NCI-H774 (cell line): ENCODE measurements at regions not wholly inside any gene's neighbourhood (a gene's known extent, or its start where the extent isn't known, plus 50 kb on each side); places are given as distances from the start of the nearest gene placed in this dataset.

ENCODE experiments used
- DNase-seq: peaks from one replicate; lab custom pipeline; 2025; lab: John Stamatoyannopoulos, UW

DNA sequence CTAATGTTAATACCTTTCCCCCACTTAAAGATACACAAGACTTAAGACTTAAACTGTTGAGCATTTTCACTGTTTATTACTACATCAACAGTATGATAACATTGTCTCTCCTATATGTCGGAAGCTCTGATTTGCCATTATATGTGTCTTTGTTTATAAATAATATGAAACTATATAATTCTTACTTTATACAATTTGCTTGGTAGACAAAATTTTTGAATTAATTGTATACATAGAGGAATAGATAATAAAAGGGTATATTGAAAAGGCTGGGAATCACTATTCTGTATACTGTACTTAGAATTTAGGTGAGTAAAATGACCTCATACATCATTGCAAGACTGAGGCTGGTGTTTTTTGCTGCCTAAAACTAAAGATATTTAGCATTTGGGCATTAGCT, 82.1 kb upstream of the HDAC9 start:
- DNase-seq = no peak

DNA sequence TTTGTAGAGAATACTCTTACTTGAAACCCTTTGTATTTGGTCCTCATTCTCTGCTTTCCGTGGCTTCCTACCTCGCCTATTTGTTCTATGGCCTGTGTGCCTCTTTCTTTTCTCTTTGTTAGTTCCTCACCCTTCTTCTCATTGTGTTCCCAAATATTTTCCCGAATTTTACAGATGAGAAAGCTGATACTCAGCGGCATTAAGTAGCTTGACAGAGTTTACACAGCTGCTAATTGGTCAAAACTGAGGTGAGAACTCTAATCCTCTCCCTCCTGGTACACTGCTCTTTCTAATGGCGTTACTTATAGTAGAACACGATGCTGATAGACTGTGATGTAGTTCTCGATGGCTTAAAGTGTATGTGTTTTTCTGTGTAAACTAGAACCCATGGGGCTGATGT, 80.7 kb upstream of the HDAC9 start:
- no peak for DNase-seq

DNA sequence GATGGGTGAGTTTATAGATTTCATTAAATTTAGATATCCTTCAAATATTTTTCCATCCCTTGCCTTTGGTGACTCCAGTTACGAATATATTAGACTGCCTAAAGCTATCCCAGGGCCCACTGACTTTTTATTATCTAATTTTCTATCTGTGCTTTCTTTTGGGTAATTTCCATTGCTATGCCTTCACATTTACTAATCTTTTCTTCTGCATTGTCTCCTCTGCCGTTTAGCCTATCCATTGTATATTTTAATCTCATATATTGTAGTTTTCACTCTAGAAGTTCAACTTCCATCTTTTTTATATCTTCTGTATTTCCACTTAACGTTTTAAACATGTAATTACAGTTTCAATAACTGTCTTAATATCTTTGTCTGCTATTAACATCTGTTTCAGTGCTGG, 78.6 kb upstream of the HDAC9 start:
- DNase-seq = no peak

DNA sequence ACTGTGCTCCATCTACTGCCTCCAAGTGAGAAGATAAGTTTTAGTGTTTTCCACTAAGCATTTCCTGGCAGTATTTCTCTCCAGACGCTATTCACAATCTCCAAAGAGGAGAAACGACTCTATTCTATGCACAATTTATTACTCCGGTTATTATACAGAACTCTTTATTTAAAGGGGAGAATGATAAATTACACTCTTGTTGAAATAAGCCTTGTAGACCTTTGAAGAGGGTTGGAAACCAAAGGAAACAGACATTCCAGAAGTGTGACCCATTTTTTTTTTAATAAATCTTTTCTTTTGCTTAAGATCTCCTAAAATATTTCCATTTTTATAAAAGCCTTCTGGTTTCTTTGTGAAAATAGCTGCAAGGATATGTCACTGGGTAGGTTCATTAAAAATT, 76.1 kb upstream of the HDAC9 start:
- DNase-seq = no peak

DNA sequence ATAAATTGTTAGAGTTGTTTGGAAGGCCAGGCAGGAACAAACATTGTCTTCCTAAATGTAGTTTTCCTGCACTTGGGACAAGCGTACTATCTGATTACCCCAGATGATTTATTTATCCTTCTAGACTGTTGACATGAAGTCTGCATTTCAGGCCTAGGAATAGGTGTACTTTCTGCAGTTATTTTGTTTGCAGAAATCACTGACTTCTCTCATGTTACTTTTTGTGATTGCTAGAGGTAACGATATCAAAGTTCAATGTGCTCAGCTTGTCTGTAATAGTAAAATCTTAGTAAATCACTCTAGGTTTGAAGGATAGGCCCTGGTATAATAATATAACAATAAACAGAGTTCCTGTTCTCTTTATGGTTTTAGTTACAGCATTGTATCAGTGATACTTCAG, 75.4 kb upstream of the HDAC9 start:
- no peak for DNase-seq

DNA sequence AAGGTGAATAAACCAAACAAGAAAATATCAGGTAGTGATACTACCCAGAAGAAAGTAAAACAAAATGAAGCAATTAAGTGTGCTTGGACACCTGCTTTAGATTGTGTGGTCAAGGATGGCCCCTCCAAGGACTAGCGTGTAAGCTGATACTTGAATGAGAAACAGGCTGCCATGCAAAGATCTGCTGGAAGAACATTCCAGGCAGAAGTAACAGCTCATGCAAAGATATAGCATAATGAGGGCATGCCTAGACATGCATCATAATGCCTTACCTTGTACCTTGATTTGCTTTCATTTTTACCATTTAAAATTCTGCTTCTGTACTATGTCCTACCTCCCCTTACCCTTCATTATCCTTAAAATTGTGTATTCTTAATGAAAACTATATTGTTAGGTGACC, 74.8 kb upstream of the HDAC9 start:
- no peak for DNase-seq

DNA sequence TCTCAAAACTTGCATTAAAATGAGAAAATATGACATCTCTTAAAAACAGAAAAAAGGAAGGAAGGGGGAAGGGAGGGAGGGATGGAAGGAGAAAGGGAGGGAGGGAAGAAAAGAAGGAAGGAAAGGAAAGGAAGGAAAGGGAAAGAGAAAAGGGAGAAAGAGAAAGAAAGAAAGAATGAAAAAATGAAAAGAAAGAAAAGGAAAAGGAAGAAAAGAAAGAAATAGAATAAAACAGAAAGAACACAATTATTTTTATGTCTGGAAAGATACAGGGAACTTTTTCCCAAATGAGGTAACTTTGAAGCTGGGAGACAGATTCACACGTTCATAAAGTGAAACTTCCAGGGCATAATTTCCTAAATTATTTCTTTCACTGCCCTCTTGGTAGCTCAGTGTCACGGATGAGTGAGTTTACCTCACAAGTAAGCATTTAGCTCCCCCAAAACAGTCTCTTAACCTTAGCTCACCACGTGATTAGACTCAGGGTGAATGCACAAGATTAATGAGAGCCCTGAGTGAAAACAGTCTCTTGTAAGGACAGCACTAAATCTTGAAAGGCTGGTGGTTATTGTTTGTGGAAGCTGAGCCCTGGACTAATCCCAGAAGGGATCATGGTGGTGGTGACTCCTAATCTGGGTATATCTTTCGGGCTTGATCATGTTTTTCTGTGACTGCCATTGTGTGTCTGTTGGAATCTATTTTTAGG, 74.1 kb upstream of the HDAC9 start:
- no peak for DNase-seq

DNA sequence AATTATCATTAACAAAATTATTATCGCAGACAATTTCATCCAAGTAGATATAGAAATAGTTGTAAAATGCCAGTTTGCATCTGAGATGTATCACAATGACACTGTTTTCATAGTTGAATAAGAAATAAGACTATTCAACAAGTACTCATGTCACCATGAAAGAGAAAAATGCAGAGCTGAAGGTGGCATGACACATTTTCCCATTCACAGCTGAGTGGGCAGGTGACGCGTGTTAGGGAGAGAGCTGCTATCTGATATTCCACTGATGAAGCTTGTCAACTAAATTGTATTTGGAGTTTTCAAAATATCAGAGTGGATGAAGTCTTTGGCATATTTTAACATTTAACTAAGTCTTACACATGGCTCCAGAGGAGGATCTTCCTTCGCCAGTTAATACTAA, 70.3 kb upstream of the HDAC9 start:
- no peak for DNase-seq

DNA sequence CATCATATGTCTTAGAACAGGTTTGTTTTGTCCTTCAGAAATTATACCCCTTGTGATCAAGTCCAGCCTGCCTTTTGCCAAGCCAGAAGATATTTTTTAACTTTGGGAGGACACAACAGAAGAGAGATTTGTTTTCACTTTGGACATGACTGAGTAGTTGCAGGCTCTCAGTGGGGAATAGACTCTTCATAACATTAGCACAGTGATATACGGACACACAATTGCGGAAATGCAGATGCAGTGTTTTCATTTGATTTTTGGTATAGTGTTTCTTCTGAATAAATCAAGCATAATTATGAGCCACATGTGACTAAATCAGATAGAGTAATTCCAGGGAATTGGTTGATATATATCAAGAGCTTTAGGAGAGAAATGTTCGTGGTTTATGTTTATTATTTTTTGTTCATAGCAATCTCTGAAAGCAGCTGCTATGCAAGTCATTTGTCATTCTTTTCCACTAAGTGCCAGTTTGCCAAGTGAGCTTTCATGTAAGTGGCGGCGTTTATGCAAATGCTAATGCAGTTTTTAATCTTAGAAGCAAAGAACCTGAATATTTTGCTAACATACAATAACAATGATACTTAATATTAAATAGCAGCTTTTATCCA, 69.6 kb upstream of the HDAC9 start:
- no peak for DNase-seq

DNA sequence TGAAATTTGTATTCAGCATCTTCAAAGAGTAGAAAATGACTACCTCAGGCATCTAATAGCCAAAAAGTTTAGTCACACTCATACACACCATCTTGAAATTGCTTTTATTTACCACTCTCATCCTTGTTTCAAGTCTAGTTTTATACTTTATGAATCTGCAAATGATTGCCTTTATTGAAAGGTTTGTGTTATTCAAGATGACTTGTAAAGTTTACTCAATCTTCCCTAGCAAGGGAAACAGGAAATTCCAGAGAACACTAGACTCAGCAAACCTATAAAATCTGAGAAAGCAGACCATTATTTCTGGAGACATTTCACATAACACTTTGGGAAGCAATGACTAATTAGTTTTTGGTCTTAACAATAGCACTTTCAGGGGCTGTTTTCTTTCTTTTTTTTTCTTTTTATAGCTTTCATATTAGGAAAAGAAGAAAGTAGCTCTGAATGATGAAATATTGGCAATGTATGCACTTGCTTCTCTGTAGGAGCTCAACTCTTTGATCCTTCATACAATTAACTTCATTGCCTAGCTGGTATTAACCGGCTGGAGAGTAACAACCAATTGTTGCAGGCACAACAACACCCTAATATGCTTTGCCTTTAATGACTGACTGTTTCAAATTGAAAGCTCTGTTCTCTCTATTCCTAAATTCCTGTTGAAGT, 68.9 kb upstream of the HDAC9 start:
- no peak for DNase-seq

DNA sequence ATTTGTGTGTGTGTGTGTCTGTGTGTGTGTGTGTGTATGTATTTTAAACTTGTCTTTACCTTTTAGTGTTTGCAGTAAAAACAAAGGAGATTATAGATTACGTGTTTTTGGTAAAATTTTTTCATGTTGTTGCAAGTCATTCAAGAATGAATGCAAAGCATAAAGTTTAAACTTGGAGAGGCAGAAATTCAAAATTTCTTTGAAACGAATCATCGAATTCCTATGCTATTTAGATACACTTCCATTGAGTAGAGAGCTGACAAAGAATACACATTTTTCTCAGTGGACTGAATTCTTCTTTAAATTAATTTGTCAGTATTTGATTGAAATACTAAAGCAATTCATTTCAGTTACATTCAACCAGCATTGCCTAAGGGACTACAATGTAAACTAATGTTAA, 66.0 kb upstream of the HDAC9 start:
- no peak for DNase-seq

DNA sequence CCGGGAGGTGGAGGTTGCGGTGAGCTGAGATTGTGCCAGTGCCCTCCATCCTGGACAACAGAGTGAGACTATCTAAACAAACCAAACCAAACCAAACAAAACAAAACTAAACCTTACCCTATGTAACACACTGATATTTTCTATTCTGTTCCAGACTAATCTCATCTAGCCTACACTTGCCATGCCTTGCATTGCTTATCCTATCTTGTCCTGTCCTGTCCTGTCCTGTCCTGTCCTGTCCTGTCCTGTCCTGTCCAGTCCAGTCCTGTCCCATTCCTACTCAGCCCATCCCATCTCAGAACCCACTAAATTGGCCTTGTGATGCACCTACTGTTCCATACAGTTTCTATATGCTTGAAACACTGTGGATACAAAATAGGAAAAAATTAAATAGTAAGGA, 64.7 kb upstream of the HDAC9 start:
- DNase-seq = no peak

DNA sequence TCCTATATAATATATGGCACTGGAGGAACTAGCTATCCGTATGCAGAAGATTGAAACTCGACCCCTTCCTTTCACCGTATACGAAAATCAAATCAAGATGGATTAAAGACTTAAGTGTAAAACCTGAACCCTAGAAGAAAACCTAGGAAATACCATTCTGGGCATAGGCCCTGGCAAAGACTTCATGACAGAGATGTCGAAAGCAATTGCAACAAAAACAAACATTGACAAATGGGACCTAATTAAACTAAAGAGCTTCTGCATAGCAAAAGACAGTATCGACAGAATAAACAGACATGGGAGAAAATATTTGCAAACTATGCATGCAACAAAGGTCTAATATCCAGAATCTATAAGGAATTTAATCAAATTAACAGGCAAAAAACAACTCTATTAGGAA, 61.4 kb upstream of the HDAC9 start:
- no peak for DNase-seq

DNA sequence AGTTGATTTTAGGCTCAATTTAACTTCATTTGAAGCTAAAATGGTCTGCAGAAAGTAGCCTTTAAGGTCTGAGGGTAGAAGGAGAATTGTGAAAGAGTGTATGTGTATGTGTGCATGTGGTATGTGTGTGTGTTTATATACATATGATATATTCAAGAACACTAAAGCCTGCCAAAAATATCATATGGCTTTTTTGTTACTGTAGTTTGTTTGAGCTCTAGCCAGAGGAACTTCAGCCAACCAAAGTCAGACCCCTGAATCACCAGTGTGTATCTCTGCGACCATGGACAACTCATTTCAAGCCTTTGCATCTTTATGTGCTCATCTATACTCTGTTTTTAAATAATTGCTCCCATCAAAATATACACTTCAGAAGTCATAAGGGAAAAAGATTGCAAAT, 58.4 kb upstream of the HDAC9 start:
- no peak for DNase-seq

DNA sequence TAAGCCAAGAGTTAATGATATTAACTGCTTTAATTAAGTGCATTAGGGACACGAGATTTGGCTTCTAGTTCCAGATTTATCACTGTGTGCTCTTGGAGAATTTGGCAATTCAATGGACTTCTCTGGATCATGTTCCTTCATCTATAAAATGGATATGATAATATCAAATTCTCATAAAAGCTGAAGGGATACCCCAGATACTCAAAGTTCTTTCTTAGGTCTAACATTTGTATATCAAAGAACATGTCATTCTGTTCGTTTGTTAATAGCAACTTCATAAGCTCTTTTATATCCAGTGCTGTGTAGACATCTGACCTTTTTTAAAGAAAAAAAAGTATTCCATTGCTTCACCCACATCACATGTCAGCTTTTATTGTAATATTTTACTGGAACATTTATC, 54.6 kb upstream of the HDAC9 start:
- no peak for DNase-seq

DNA sequence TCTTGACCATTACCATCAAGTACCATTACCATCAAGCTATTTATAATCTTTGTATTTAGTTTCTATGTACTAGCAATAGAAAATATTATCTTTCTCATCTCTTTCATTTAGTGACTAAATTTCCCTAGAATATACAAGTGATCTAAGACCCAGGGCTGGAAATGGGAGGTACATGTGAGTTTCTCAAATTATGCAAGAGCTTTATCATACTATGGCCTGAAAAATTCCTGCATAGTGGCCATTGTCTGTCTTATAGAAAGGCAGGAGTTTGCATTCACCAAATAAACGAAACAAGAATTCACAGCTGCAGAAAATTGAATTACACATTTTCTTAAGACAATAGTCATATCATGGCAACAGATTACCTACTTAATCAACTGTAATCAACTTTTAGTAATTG, 50.7 kb upstream of the HDAC9 start:
- no peak for DNase-seq

DNA sequence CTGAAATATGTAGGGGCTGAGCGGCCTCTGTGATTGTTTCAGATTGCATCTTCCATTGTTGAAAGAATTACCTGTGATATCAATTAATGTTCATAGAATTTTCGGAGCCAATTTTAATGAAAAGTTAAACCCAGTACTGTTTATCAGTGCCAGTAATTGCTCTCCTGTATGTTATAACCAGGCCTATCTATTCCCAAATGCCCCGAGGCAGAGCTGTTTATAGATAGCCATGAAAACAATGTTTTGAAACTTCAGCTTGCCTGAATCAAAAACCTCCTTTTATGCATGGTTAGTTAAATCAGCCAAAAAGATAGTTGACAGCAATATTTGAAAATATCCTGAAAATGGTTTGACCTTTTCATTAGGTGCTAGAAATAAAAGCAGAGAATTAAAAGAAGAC, 50.1 kb upstream of the HDAC9 start:
- DNase-seq = no peak
